Pancreas (tissue), 10 donors: ENCODE measurements at regions not wholly inside any gene's neighbourhood (a gene's known extent, or its start where the extent isn't known, plus 50 kb on each side); places are given as distances from the start of the nearest gene placed in this dataset.

Source experiments
- ATAC-seq, 4 donors: fragments of 200-7000 bp; cut with Tn5 transposase; one replicate each; pipeline versions ENCODE4 v1.8.0 to v1.9.1; 2020; ENCODE audit warnings: mild to moderate bottlenecking in 4 of 4, moderate library complexity in 4 of 4
- DNase-seq, 6 donors: peaks; one replicate each; pipeline ENCODE4 v3.0.0-alpha.2; 2020
- FAIRE-seq: peaks from 2 replicates; lab custom pipeline; 2012; peaks lifted over from hg19 to GRCh38; lab: Jason Lieb, UNC
- H3K27ac ChIP-seq, 4 donors: fragments of 200-600 bp; sonication (generic); 1 replicate in 3 of 4; 2 replicates in 1 of 4; pipeline versions ENCODE4 v1.5.0 to v1.8.0; 2020
- H3K27me3 ChIP-seq, 4 donors: fragments of 200-600 bp; one replicate each; pipeline ENCODE4 v1.8.0; 2021
- H3K36me3 ChIP-seq, 3 donors: fragments of 200-600 bp; sonication (generic) in 1 of 3; one replicate each; pipeline versions ENCODE4 v1.5.0 to v1.8.0; 2020 to 2021
- H3K4me1 ChIP-seq, 3 donors: fragments of 200-600 bp; one replicate each; pipeline ENCODE4 v1.8.0; 2021
- H3K4me3 ChIP-seq, 4 donors: fragments of 200-600 bp; sonication (generic) in 2 of 4; one replicate each; pipeline versions ENCODE4 v1.5.0 to v1.8.0; 2020 to 2021
- H3K9me3 ChIP-seq, 4 donors: fragments of 200-600 bp; one replicate each; pipeline ENCODE4 v1.8.0; 2021
- WGBS, 2 donors: extraction: QIAGEN DNeasy Blood & Tissue Kit; methylation state at CpG; one replicate each; pipeline ENCODE4 v1.1.7; 2013; 5-methylcytosine and 5-hydroxymethylcytosine counted together
- intact Hi-C, 3 donors: fragments of 100-400 bp; cut with DNase I; formaldehyde crosslinking; loops; one replicate each; pipeline versions ENCODE4 v1.11.1 to v1.14.2; 2022
- TF ChIP-seq, protein P1 (sequence below), 4 donors: fragments of 200-600 bp; sonication (generic) in 3 of 4; IDR thresholded peaks; one replicate each; pipeline versions ENCODE4 v1.5.0 to v1.8.0; 2021; ENCODE audit warnings: antibody characterized with exemption in 4 of 4
- donor health status: healthy with polysubstance abuse.
- donor health status: DM: no; HTN: no; CAD: no; lungs with moderate emphysema.
- donor health status: DM: no; HTN: no; CAD: no.
- donor health status: control.
- donor health status: control.
- donor health status: Bipolar disorder and iron deficiency.
- donor health status: DM: yes; HTN: yes; CAD: no.
- donor health status: DM: no; HTN: no; CAD: no.
- donor health status: DM: no; HTN: no; CAD: no.
- donor health status: DM: yes; HTN: yes; CAD: no.

GRCh38 chr4:128711361-128711760, 98.1 kb upstream of the JADE1 start:
- no peak for DNase-seq
- H3K9me3 ChIP-seq: no peaks in the 10 kb centered on the region
- no peak overlapping the region for H3K27ac ChIP-seq
- WGBS, 2 donors: 74% methylated on average over 1 of the region's 1 CpG
- FAIRE-seq: no peak
- ATAC-seq: no peak
- no peak overlapping the region for H3K4me3 ChIP-seq
- H3K36me3 ChIP-seq: no peaks in the 10 kb centered on the region
- intact Hi-C loops: no loop called here
- H3K27me3 ChIP-seq: no peaks in the 10 kb centered on the region
- H3K4me1 ChIP-seq: peaks cover 0 to 7% (median 3%) of the 10 kb centered on the region in 3 donors
- TF ChIP-seq, protein P1, sequence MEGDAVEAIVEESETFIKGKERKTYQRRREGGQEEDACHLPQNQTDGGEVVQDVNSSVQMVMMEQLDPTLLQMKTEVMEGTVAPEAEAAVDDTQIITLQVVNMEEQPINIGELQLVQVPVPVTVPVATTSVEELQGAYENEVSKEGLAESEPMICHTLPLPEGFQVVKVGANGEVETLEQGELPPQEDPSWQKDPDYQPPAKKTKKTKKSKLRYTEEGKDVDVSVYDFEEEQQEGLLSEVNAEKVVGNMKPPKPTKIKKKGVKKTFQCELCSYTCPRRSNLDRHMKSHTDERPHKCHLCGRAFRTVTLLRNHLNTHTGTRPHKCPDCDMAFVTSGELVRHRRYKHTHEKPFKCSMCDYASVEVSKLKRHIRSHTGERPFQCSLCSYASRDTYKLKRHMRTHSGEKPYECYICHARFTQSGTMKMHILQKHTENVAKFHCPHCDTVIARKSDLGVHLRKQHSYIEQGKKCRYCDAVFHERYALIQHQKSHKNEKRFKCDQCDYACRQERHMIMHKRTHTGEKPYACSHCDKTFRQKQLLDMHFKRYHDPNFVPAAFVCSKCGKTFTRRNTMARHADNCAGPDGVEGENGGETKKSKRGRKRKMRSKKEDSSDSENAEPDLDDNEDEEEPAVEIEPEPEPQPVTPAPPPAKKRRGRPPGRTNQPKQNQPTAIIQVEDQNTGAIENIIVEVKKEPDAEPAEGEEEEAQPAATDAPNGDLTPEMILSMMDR (IDR thresholded peaks at IDR 0.05): no peak

- no peak for FAIRE-seq
- intact Hi-C loops: no loop called here
- 51 to 62% methylated on average over 4 of the region's 4 CpGs for WGBS, 2 donors
- peaks cover 0 to 7% (median 3%) of the 10 kb centered on the region in 3 donors for H3K4me1 ChIP-seq
- no peaks in the 10 kb centered on the region for H3K27me3 ChIP-seq
- no peak for DNase-seq
- H3K4me3 ChIP-seq: no peak overlapping the region
- no peaks in the 10 kb centered on the region for H3K36me3 ChIP-seq
- no peak overlapping the region for H3K27ac ChIP-seq
- TF ChIP-seq, protein P1 (IDR thresholded peaks at IDR 0.05): no peak
- H3K9me3 ChIP-seq: no peaks in the 10 kb centered on the region
- ATAC-seq: no peak
Observed at GRCh38 chr4:128709268-128709667, 100.2 kb upstream of the JADE1 start.

GRCh38 chr4:128707864-128708263, 101.6 kb upstream of the JADE1 start:
- TF ChIP-seq, protein P1 (IDR thresholded peaks at IDR 0.05): no peak

DNA sequence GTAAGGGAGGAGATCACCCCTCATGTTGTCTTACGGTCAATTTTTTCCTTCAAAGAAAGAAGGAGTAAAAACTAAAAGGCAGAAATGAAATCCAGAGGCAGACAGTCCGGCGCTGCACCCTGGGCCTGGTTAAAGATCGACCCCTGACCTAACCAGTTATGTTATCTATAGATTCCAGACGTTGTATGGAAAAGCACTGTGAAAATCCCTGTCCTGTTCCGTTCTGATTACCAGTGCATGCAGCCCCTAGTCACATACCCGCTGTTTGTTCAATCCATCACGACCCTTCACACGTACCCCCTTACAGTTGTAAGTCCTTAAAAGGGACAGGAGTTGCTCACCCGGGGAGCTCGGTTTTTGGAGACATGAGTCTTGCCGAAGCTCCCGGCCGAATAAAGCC, 105.6 kb upstream of the JADE1 start:
- intact Hi-C loops: no loop called here
- DNase-seq (no peak), FAIRE-seq (no peak), ATAC-seq (no peak)
- no peak overlapping the region for H3K27ac ChIP-seq
- WGBS, 2 donors: 90% methylated on average over 14 of the region's 14 CpGs
- H3K27me3 ChIP-seq: no peaks in the 10 kb centered on the region
- peaks cover 0 to 7% (median 3%) of the 10 kb centered on the region in 3 donors for H3K4me1 ChIP-seq
- H3K4me3 ChIP-seq: no peak overlapping the region
- TF ChIP-seq, protein P1 (IDR thresholded peaks at IDR 0.05): no peak
- no peaks in the 10 kb centered on the region for H3K36me3 ChIP-seq
- H3K9me3 ChIP-seq: no peaks in the 10 kb centered on the region

More at GRCh38 chr4:128707864-128708263, 101.6 kb upstream of the JADE1 start:
- H3K4me3 ChIP-seq: peak overlapping the region in 2 of 4 donors; percentile 22
- peak overlapping the region; percentile 8 to 50 (median 24) for H3K27ac ChIP-seq
- no peaks in the 10 kb centered on the region for H3K36me3 ChIP-seq
- FAIRE-seq (no peak), DNase-seq (peak in 3 of 6 donors; percentile 18 to 44 (median 23)), ATAC-seq (peak; percentile 77 to 88 (median 82))
- intact Hi-C loops: no loop called here
- H3K9me3 ChIP-seq: no peaks in the 10 kb centered on the region
- H3K4me1 ChIP-seq: peaks cover 0 to 7% (median 3%) of the 10 kb centered on the region in 3 donors
- no peaks in the 10 kb centered on the region for H3K27me3 ChIP-seq
- 7 to 9% methylated on average over 6 of the region's 6 CpGs for WGBS, 2 donors

GRCh38 chr4:128700659-128701350, 108.7 kb upstream of the JADE1 start:
- peak in 1 of 4 donors; percentile 19 for ATAC-seq
- H3K4me1 ChIP-seq: peaks cover 0 to 6% (median 6%) of the 10 kb centered on the region in 3 donors
- WGBS, 2 donors: 51 to 100% methylated on average over 1 of the region's 1 CpG
- no peak for FAIRE-seq
- no peaks in the 10 kb centered on the region for H3K9me3 ChIP-seq
- H3K27ac ChIP-seq: no peak overlapping the region
- H3K27me3 ChIP-seq: no peaks in the 10 kb centered on the region
- DNase-seq: no peak
- TF ChIP-seq, protein P1 (IDR thresholded peaks at IDR 0.05): no peak
- H3K36me3 ChIP-seq: no peaks in the 10 kb centered on the region
- H3K4me3 ChIP-seq: no peak overlapping the region
- intact Hi-C loops: no loop called here
